K562 (cell line): ENCODE measurements at regions not wholly inside any gene's neighbourhood (a gene's known extent, or its start where the extent isn't known, plus 50 kb on each side); places are given as distances from the start of the nearest gene placed in this dataset.

Experiments used
- ATAC-seq: fragments of 200-7000 bp; cut with Tn5 transposase; 3 replicates; pipeline ENCODE4 v1.9.1; 2020; ENCODE audit warnings: moderate library complexity
- BruUV-seq: library from RNA; stranded (reverse); fragments of 400-500 nt; replicated peaks from 2 replicates; lab custom pipeline; 2021; lab: Mats Ljungman, UMichigan
- CTCF ChIA-PET: fragments of 300-600 bp; formaldehyde crosslinking; extraction: SDS; loops from one replicate; lab custom pipeline; 2021; ENCODE audit warnings: low intra/inter-chr PET ratio; lab: Yijun Ruan, JAX
- POLR2A ChIA-PET: fragments of 300-600, 350-650 bp; sonication (Branson Sonifier 250); formaldehyde crosslinking; extraction: SDS; loops from one replicate; lab custom pipeline; 2021; ENCODE audit warnings: antibody characterized with exemption, inconsistent platforms; lab: Yijun Ruan, JAX
- DNase-seq, 4 experiments: peaks; one replicate each; pipeline versions ENCODE4 v3.0.0 to v3.0.0-alpha.2; 2011 to 2018; ENCODE audit warnings: low spot score in 3 of 4, mixed read lengths in 3 of 4; ENCODE audit errors: extremely low read depth in 1 of 4
- FAIRE-seq: peaks from 2 replicates; lab custom pipeline; 2011; peaks lifted over from hg19 to GRCh38; lab: Jason Lieb, UNC
- H2AFZ ChIP-seq: 2 replicates; pipeline ENCODE4 v1.6.0; 2011; ENCODE audit warnings: low read depth, low read length, control low read depth, inconsistent platforms
- H3K27ac ChIP-seq: fragments of 200-600 bp; 3 replicates; pipeline ENCODE4 v1.8.0; 2011; ENCODE audit warnings: low read depth, mild to moderate bottlenecking, control low read depth, inconsistent platforms, low read length, moderate library complexity, mixed read lengths; ENCODE audit errors: extremely low read depth
- H3K27me3 ChIP-seq, 2 experiments: fragments of 300-600 bp in 1 of 2; 2 replicates in 1 of 2; 3 replicates in 1 of 2; pipeline versions ENCODE4 v1.6.0 to v1.8.0; 2011; ENCODE audit warnings: inconsistent platforms in 2 of 2, low read length in 2 of 2, mild to moderate bottlenecking in 1 of 2, mixed read lengths in 1 of 2, moderate library complexity in 1 of 2; ENCODE audit not compliant: control insufficient read depth in 2 of 2, insufficient read depth in 2 of 2
- H3K36me3 ChIP-seq: fragments of 300-600 bp; 3 replicates; pipeline ENCODE4 v1.8.0; 2011; ENCODE audit warnings: mild to moderate bottlenecking, low read length, inconsistent platforms; ENCODE audit not compliant: control insufficient read depth, insufficient read depth
- H3K4me1 ChIP-seq, 2 experiments: fragments of 200-600 bp in 1 of 2; replicated peaks in 1 of 2; 2 replicates in 1 of 2; 3 replicates in 1 of 2; pipeline versions ENCODE4 v1.5.1 to v1.8.0; 2011; ENCODE audit warnings: inconsistent platforms in 2 of 2, low read length in 2 of 2, mild to moderate bottlenecking in 1 of 2, mixed read lengths in 1 of 2, moderate library complexity in 1 of 2; ENCODE audit not compliant: control insufficient read depth in 2 of 2, insufficient read depth in 2 of 2
- H3K4me2 ChIP-seq: 2 replicates; pipeline ENCODE4 v1.6.1; 2011; ENCODE audit warnings: low read length, control low read depth, inconsistent platforms, mixed read lengths; ENCODE audit not compliant: insufficient read depth
- H3K4me3 ChIP-seq: fragments of 200-600 bp; sonication (generic), shearing (Covaris generic); 2 replicates; pipeline ENCODE4 v1.5.1; 2016; ENCODE audit warnings: control low read depth, inconsistent platforms
- H3K79me2 ChIP-seq: fragments of 200-600 bp; 3 replicates; pipeline ENCODE4 v1.8.0; 2011; ENCODE audit warnings: low read length, inconsistent platforms; ENCODE audit not compliant: control insufficient read depth, insufficient read depth
- H3K9ac ChIP-seq, 2 experiments: 2 replicates each; pipeline versions ENCODE4 v1.6.0 to v1.6.1; 2011; ENCODE audit warnings: low read depth in 2 of 2, low read length in 2 of 2, control low read depth in 1 of 2, inconsistent platforms in 1 of 2, mild to moderate bottlenecking in 1 of 2, mixed read lengths in 1 of 2; ENCODE audit not compliant: insufficient read depth in 1 of 2
- H3K9me1 ChIP-seq: one replicate; pipeline ENCODE4 v1.6.0; 2011; ENCODE audit warnings: inconsistent platforms, mild to moderate bottlenecking, low read length, moderate library complexity; ENCODE audit not compliant: control insufficient read depth, insufficient read depth
- H3K9me3 ChIP-seq: replicated peaks from 2 replicates; pipeline ENCODE4 v1.5.1; 2011; ENCODE audit warnings: low read depth, low read length, inconsistent platforms; ENCODE audit not compliant: control insufficient read depth, insufficient read depth
- H4K20me1 ChIP-seq: replicated peaks from 2 replicates; pipeline ENCODE4 v1.6.1; 2011; ENCODE audit warnings: low read length, inconsistent platforms, mixed read lengths; ENCODE audit not compliant: control insufficient read depth, insufficient read depth
- BCOR ChIP-seq: fragments of 450-650 bp; IDR thresholded peaks from 2 replicates; pipeline ENCODE4 v1.6.1; 2016
- CAMTA2 ChIP-seq: fragments of 250-450 bp; sonication (Bioruptor Pico); conservative IDR thresholded peaks from 2 replicates; pipeline ENCODE4 v1.5.1; 2022
- GATAD2A ChIP-seq: fragments of 450-650 bp; IDR thresholded peaks from 2 replicates; pipeline ENCODE4 v1.6.1; 2017
- HDAC2 ChIP-seq: fragments of 450-650 bp; IDR thresholded peaks from 2 replicates; pipeline ENCODE4 v1.6.1; 2016; ENCODE audit warnings: mild to moderate bottlenecking
- HNRNPK ChIP-seq: fragments of 200-400 bp; formaldehyde crosslinking; IDR thresholded peaks from one replicate; pipeline ENCODE4 v1.6.1; 2018; ENCODE audit warnings: mild to moderate bottlenecking, low read depth, low read length; ENCODE audit not compliant: poor library complexity, severe bottlenecking
- ILK ChIP-seq: fragments of 450-650 bp; IDR thresholded peaks from 2 replicates; pipeline ENCODE4 v1.6.1; 2016; ENCODE audit warnings: missing genetic modification characterization, low read depth, mild to moderate bottlenecking, missing compliant biosample characterization, moderate library complexity, borderline replicate concordance
- PHF8 ChIP-seq: fragments of 200-600 bp; sonication (generic); IDR thresholded peaks from 2 replicates; pipeline ENCODE4 v1.6.1; 2012; ENCODE audit warnings: mixed run types, mild to moderate bottlenecking, inconsistent platforms, low read length, moderate library complexity, borderline replicate concordance
- STAT5A ChIP-seq: IDR thresholded peaks from 2 replicates; pipeline ENCODE4 v1.6.1; 2012; ENCODE audit warnings: low read length, inconsistent platforms, borderline replicate concordance
- THRB ChIP-seq: fragments of 450-650 bp; formaldehyde crosslinking; conservative IDR thresholded peaks from 2 replicates; pipeline ENCODE4 v1.4.0; 2022; ENCODE audit warnings: mild to moderate bottlenecking, missing genetic modification characterization
- ZNF639 ChIP-seq, 2 experiments: fragments of 200-800 bp in 1 of 2; sonication (Bioruptor generic) in 1 of 2; sonication (generic) in 1 of 2; formaldehyde crosslinking in 1 of 2; IDR thresholded peaks in 1 of 2; conservative IDR thresholded peaks in 1 of 2; 2 replicates each; pipeline versions ENCODE4 v1.5.0 to v1.6.1; 2016 to 2020; ENCODE audit warnings: missing compliant biosample characterization in 1 of 2, missing genetic modification characterization in 1 of 2, missing genetic modification reagents in 1 of 2
- WGBS: fragments of 100-300 bp; shearing (Covaris generic); methylation state at CpG from one replicate; pipeline ENCODE4 v1.1.6; 2016; ENCODE audit warnings: low coverage, mixed read lengths; ENCODE audit not compliant: insufficient coverage; ENCODE audit errors: missing lambda C conversion rate; 5-methylcytosine and 5-hydroxymethylcytosine counted together
- in situ Hi-C: fragments of 300-500 bp; cut with MboI; formaldehyde crosslinking; loops from 4 replicates; pipeline ENCODE4 v1.15.0; 2018; ENCODE audit warnings: inconsistent platforms, mixed read lengths
- intact Hi-C: fragments of 100-400 bp; cut with micrococcal nuclease; formaldehyde crosslinking; loops from 2 replicates; pipeline ENCODE4 v1.14.2; 2022
- TF ChIP-seq, protein P1 (sequence below): fragments of 250-450 bp; sonication (Bioruptor Pico); IDR thresholded peaks from 2 replicates; pipeline ENCODE4 v1.9.0; 2021; ENCODE audit warnings: mild to moderate bottlenecking
- TF ChIP-seq, protein P2 (sequence below), 2 experiments: fragments of 450-650 bp; IDR thresholded peaks; 2 replicates each; pipeline ENCODE4 v1.6.1; 2018; ENCODE audit warnings: mild to moderate bottlenecking in 2 of 2, low read depth in 1 of 2; ENCODE audit not compliant: partially characterized antibody in 2 of 2

- TF ChIP-seq ZNF639 (CRISPR knock-in tag; conservative IDR thresholded peaks at IDR 0.05 in 1 of 2, IDR thresholded peaks at IDR 0.05 in 1 of 2), result no peak
- TF ChIP-seq CAMTA2 (CRISPR knock-in tag), result no peak
- TF ChIP-seq HDAC2, result no peak
Measured at GRCh38 chr2:20915271-20915670, 92.4 kb upstream of the LDAH start (continued).

DNA sequence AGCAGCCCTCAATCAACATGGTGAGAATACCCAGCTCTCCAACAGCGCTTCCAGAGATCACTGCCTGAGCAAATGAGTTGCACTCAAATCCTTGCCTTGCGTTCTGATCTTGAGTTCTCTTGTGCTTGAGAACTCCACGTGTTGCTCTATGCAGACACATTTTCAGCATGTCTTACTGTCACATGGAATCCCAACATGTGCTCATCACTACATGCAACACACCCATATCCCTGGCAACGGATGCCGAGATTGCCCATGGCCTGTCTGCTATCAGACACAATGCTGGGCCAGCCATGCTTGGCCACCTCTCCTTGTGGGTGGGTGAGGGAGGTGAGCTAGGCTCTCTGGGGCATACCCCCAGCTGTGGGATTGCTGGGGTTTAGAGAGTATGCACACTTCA is 91.9 kb upstream of the LDAH start:
- no peak overlapping the region for H3K27ac ChIP-seq
- DNase-seq, result no peak
- peaks cover 0 to 35% of the 10 kb centered on the region in 2 experiments; a peak in 2 of 5 replicates for H3K27me3 ChIP-seq
- no peaks in the 10 kb centered on the region for H3K9me3 ChIP-seq
- ChIA-PET POLR2A (no interaction called here), CTCF (no interaction called here)
- in situ Hi-C loops (no loop called here), intact Hi-C loops (loop anchor here (2.0 kb wide), 1 partner anchor 232 kb away; no protein-coding TSS in a partner anchor)
- no peak overlapping the region for H2AFZ ChIP-seq
- H3K9ac ChIP-seq, result no peak overlapping the region
- H3K4me3 ChIP-seq, result no peak overlapping the region
- FAIRE-seq, result no peak
- BruUV-seq, result no TSS peak
- WGBS, result 0% methylated on average over 5 of the region's 5 CpGs
- no peaks in the 10 kb centered on the region for H3K36me3 ChIP-seq
- H3K79me2 ChIP-seq, result no peaks in the 10 kb centered on the region
- no peaks in the 10 kb centered on the region for H3K4me1 ChIP-seq
- H3K9me1 ChIP-seq, result no peaks in the 10 kb centered on the region
- no peak for ATAC-seq
- H4K20me1 ChIP-seq, result no peaks in the 10 kb centered on the region; the same call in 1 of the 2 replicates
- no peak overlapping the region for H3K4me2 ChIP-seq
- TF ChIP-seq STAT5A (no peak), HNRNPK (no peak), PHF8 (no peak), BCOR (no peak), GATAD2A (no peak), ILK (tag) (no peak), THRB (CRISPR knock-in tag) (no peak)
- TF ChIP-seq, protein P1, sequence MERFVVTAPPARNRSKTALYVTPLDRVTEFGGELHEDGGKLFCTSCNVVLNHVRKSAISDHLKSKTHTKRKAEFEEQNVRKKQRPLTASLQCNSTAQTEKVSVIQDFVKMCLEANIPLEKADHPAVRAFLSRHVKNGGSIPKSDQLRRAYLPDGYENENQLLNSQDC, result no peak
- TF ChIP-seq, protein P2, sequence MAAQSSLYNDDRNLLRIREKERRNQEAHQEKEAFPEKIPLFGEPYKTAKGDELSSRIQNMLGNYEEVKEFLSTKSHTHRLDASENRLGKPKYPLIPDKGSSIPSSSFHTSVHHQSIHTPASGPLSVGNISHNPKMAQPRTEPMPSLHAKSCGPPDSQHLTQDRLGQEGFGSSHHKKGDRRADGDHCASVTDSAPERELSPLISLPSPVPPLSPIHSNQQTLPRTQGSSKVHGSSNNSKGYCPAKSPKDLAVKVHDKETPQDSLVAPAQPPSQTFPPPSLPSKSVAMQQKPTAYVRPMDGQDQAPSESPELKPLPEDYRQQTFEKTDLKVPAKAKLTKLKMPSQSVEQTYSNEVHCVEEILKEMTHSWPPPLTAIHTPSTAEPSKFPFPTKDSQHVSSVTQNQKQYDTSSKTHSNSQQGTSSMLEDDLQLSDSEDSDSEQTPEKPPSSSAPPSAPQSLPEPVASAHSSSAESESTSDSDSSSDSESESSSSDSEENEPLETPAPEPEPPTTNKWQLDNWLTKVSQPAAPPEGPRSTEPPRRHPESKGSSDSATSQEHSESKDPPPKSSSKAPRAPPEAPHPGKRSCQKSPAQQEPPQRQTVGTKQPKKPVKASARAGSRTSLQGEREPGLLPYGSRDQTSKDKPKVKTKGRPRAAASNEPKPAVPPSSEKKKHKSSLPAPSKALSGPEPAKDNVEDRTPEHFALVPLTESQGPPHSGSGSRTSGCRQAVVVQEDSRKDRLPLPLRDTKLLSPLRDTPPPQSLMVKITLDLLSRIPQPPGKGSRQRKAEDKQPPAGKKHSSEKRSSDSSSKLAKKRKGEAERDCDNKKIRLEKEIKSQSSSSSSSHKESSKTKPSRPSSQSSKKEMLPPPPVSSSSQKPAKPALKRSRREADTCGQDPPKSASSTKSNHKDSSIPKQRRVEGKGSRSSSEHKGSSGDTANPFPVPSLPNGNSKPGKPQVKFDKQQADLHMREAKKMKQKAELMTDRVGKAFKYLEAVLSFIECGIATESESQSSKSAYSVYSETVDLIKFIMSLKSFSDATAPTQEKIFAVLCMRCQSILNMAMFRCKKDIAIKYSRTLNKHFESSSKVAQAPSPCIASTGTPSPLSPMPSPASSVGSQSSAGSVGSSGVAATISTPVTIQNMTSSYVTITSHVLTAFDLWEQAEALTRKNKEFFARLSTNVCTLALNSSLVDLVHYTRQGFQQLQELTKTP (IDR thresholded peaks at IDR 0.05; ENCODE audit: low read depth in 1 of 2, partially characterized antibody in 2 of 2), result no peak
